Neural crest cell (in vitro differentiated cells): ENCODE measurements at regions not wholly inside any gene's neighbourhood (a gene's known extent, or its start where the extent isn't known, plus 50 kb on each side); places are given as distances from the start of the nearest gene placed in this dataset.
"Not testable (repeated sequence)": the region's sequence is repeated elsewhere in the genome, so short reads cannot be mapped to it uniquely, and the experiment has no call there.

Source experiments
- DNase-seq: peaks from one replicate; pipeline ENCODE4 v3.0.0; 2021; ENCODE audit warnings: low read depth, mixed read lengths, low spot score
- H3K27ac Mint-ChIP-seq: one replicate; pipeline ENCODE4 v1.8.0; 2021; ENCODE audit warnings: mild to moderate bottlenecking, mixed read lengths; ENCODE audit not compliant: unreplicated experiment
- H3K27me3 Mint-ChIP-seq: 2 replicates; pipeline ENCODE4 v1.8.0; 2021; ENCODE audit warnings: low read depth, mild to moderate bottlenecking, mixed read lengths
- H3K36me3 Mint-ChIP-seq: 2 replicates; pipeline ENCODE4 v1.8.0; 2021; ENCODE audit warnings: low read depth, mild to moderate bottlenecking, mixed read lengths
- H3K4me1 Mint-ChIP-seq: 2 replicates; pipeline ENCODE4 v1.8.0; 2021; ENCODE audit warnings: mixed read lengths
- H3K4me3 Mint-ChIP-seq: one replicate; pipeline ENCODE4 v1.8.0; 2021; ENCODE audit warnings: mild to moderate bottlenecking, mixed read lengths
- H3K9me3 Mint-ChIP-seq: 2 replicates; pipeline ENCODE4 v1.8.0; 2021; ENCODE audit warnings: mixed read lengths
- TF ChIP-seq, protein P1 (sequence below): fragments of 200-600 bp; sonication (generic); conservative IDR thresholded peaks from 2 replicates; pipeline ENCODE4 v1.5.0; 2021; ENCODE audit warnings: antibody characterized with exemption, mild to moderate bottlenecking

DNA sequence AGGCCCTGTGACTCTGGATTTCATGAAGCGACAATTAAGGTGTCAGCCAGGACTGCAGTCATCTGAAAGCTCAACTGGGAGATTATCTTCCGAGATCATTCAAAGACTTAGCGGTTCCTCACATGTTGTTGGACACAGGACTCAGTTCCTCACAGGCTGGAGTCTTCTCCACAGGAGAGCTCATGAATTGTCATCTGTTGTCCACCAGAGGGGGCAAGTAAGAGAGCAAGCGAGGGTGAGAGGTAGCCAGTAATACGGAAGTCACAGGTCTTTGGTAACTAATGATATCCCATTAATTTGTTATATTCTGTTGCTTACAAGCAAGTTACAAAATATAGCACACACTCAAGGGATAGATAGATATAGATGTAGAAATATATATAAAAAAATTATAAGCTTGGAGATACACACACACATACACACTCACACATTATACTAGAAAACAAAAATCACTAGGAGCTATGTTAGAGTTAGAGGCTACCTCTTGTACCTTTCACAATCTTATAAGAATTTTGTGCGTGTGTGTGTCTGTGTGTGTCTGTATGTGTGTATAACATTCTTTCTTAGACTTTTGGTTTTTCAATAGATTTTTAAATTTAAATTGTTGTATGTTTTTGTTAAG is 1695.3 kb downstream of the BRINP3 start:
- Mint-ChIP-seq H3K27ac (no peak overlapping the region), H3K36me3 (no peaks in the 10 kb centered on the region), H3K4me1 (peaks cover 4% of the 10 kb centered on the region), H3K27me3 (no peaks in the 10 kb centered on the region), H3K9me3 (no peaks in the 10 kb centered on the region), H3K4me3 (no peak overlapping the region)
- TF ChIP-seq, protein P1, sequence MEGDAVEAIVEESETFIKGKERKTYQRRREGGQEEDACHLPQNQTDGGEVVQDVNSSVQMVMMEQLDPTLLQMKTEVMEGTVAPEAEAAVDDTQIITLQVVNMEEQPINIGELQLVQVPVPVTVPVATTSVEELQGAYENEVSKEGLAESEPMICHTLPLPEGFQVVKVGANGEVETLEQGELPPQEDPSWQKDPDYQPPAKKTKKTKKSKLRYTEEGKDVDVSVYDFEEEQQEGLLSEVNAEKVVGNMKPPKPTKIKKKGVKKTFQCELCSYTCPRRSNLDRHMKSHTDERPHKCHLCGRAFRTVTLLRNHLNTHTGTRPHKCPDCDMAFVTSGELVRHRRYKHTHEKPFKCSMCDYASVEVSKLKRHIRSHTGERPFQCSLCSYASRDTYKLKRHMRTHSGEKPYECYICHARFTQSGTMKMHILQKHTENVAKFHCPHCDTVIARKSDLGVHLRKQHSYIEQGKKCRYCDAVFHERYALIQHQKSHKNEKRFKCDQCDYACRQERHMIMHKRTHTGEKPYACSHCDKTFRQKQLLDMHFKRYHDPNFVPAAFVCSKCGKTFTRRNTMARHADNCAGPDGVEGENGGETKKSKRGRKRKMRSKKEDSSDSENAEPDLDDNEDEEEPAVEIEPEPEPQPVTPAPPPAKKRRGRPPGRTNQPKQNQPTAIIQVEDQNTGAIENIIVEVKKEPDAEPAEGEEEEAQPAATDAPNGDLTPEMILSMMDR: peak; percentile 77
- DNase-seq: peak; percentile 8

DNA sequence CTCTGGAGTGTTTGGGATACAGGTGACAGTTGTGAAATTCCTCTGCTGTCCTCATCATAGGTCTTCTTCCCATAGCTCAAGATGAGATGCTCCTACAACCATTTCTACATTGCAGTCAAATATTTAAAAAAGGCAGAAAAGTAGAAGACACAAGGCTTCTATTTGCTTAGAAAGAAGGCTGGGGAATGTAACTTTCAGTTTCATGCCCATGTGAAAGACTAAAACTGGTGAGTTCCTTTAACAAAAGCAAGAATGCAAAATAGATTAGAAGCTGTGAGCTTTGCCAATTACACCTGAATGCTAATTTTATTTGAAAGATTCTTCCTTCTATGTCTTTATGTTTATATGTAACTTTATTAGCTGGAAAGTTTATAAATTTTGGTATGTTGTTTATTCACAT is 1682.7 kb downstream of the BRINP3 start:
- Mint-ChIP-seq H3K27ac (no peak overlapping the region), H3K9me3 (peaks cover 2% of the 10 kb centered on the region), H3K4me1 (no peaks in the 10 kb centered on the region), H3K27me3 (no peaks in the 10 kb centered on the region), H3K4me3 (no peak overlapping the region), H3K36me3 (no peaks in the 10 kb centered on the region)
- TF ChIP-seq, protein P1: no peak
- no peak for DNase-seq

DNA sequence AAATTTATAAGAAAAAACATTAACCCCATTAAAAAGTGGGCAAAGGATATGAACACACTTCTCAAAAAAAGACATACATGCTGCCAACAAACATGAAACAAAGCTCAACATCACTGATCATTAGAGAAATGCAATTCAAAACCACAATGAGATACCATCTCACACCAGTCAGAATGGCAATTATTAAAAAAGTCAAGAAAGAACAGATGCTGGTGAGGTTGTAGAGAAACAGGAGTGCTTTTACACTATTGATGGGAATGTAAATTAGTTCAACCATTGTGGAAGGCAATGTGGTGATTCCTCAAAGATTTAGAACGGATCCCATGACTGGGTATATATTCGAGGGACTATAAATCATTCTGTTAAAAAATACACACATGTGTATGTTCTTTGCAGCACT is 1665.5 kb downstream of the BRINP3 start:
- H3K4me1 Mint-ChIP-seq, H3K27me3 Mint-ChIP-seq, H3K4me3 Mint-ChIP-seq, DNase-seq, H3K27ac Mint-ChIP-seq, H3K36me3 Mint-ChIP-seq: not testable (repeated sequence)
- peaks cover 13% of the 10 kb centered on the region for H3K9me3 Mint-ChIP-seq

DNA sequence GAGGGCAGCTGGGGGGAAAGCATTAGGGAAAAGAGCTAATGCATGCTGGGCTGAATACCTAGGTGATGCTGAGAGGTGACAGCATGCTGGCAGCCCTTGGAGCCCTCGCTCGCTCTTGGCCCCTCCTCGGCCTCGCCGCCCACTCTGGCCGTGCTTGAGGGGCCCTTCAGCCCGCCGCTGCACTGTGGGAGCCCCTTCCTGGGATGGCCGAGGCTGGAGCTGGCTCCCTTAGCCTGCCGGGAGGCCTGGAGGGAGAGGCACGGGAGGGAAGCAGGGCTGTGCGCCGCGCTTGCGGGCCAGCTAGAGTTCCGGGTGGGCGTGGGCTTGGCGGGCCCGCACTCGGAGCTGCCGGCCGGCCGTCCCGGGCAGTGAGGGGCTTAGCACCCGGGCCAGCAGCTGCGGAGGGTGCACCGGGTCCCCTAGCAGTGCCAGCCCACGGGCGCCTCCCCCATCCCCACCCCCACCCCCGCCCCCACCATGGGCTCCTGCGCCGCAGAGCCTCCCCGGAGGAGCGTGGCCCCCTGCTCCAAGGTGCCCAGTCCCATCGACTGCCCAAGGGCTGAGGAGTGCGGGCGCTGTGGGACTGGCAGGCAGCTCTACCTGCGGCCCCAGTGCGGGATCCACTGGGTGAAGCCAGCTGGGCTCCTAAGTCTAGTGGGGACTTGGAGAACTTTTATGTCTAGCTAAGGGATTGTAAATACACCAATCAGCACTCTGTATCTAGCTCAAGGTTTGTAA is 1664.7 kb downstream of the BRINP3 start:
- not testable (repeated sequence) for H3K4me3 Mint-ChIP-seq, H3K4me1 Mint-ChIP-seq, DNase-seq, H3K27ac Mint-ChIP-seq, H3K27me3 Mint-ChIP-seq, H3K36me3 Mint-ChIP-seq
- H3K9me3 Mint-ChIP-seq: peaks cover 13% of the 10 kb centered on the region

DNA sequence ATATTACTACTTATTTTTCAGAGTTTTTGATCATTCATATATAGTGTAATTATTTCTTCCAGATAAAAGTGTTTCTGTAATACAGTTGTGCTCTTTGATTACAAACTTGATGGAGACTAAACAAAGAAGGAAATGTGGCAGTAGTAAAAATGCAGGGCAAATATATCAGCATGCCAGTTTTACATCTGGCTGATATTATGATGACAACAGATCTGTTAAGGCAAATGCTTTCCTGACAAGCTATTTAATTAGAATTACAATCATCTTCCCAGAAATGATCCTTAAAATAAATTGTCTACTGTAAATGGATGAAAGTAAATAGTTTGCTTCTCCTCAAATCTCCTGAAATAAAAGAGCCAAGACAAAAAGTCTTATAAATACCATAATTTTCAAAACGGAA is 1659.8 kb downstream of the BRINP3 start:
- Mint-ChIP-seq H3K4me1 (no peaks in the 10 kb centered on the region), H3K9me3 (peaks cover 3% of the 10 kb centered on the region), H3K36me3 (no peaks in the 10 kb centered on the region), H3K27ac (no peak overlapping the region), H3K27me3 (no peaks in the 10 kb centered on the region), H3K4me3 (no peak overlapping the region)
- DNase-seq: no peak
- TF ChIP-seq, protein P1: no peak

DNA sequence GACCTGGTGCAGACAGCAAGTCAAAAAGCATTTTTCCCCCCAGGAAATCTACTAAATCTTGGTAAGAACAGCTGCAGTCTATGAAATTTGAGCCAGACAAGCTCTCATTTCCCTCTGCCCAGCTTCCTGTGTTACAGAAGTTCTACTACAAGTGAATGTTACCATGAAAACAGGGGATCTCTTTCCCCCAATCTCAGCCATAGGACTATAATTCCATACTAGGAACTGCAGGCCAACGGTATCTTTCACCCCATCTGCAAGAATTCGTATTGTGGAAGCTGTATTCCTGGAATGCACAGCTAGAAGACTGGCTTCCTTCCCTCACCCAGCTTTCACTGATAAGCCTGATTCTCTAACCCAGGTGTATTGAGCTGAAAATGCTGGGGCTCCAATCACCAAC is 1655.4 kb downstream of the BRINP3 start:
- H3K4me3 Mint-ChIP-seq: no peak overlapping the region
- DNase-seq: no peak
- TF ChIP-seq, protein P1: no peak
- H3K4me1 Mint-ChIP-seq: peaks cover 2% of the 10 kb centered on the region
- no peaks in the 10 kb centered on the region for H3K9me3 Mint-ChIP-seq
- no peak overlapping the region for H3K27ac Mint-ChIP-seq
- H3K36me3 Mint-ChIP-seq: no peaks in the 10 kb centered on the region
- no peaks in the 10 kb centered on the region for H3K27me3 Mint-ChIP-seq
